GM19035 (cell line): ENCODE measurements at regions not wholly inside any gene's neighbourhood (a gene's known extent, or its start where the extent isn't known, plus 50 kb on each side); places are given as distances from the start of the nearest gene placed in this dataset.

Source experiments
- ATAC-seq: cut with Tn5 transposase; IDR thresholded peaks from one replicate; pipeline ENCODE4 v1.9.1; 2021; ENCODE audit not compliant: unreplicated experiment

DNA sequence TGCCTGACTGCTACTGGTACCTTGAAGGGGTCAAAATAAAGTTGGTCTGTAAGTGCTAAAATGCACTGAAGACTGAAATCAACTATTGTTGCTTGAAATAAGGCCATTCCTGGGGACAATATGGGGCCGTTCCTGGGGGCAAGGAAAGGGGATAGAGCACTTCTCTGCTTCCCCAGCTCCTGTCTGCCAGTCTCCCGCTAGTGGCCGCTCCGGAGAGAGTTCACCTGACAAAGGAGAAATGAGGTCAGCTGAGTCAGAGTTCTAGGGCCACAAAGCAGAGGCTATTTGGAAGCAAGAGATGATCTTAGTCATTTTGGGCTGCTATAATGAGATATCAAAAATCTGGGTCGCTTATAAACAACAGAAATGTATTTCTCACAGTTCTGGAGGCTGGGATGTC, 345.9 kb downstream of the TSN start:
- no peak for ATAC-seq

DNA sequence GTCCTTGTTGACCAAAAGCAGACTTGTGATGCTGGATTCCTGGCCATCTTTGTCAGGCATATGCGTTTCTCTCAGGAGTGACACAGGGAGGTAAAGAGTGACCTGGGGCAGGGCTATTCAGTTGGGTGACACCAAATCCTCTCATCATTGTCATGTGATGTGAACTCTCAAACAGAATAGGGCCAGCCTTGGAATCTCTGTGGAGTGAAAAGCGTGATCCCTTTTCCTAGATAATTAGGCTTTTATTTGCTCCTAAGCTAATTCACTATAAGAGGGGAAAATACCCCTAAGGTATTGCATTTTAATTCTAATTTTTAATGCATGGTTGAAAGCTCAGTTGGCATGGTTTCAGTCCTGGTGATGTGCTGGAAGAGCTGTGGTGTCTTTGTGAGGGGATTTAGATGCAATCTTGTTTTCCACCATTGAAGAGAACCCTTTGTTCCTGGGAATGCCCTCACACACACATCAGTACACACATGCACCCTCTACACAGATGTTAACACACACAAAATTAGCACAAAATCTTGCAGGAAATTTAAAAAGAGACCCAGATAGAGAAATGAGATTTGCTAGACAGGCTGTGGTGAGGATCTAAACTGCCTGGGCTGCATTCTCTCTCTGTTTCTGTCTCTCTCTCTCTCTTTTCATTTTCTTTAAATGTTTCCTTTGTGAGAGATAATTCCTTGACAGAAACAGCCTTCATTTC, 349.9 kb downstream of the TSN start:
- ATAC-seq: no peak

DNA sequence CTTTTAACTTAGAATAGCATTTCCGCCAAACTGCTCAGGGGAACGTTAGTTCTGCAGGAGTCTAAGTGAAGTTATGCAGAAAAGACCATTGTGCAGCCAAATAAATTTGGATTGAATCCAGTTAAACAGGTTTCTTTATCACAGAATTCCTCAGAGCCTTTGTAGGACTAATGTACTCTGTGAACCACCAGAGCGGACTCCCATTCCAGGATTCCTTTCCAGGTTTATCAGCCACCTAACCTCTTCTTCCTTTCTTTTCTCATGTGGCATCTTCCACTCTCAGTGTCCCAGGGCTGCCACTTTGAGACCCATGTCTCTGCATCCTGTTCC, 350.4 kb downstream of the TSN start:
- no peak for ATAC-seq

DNA sequence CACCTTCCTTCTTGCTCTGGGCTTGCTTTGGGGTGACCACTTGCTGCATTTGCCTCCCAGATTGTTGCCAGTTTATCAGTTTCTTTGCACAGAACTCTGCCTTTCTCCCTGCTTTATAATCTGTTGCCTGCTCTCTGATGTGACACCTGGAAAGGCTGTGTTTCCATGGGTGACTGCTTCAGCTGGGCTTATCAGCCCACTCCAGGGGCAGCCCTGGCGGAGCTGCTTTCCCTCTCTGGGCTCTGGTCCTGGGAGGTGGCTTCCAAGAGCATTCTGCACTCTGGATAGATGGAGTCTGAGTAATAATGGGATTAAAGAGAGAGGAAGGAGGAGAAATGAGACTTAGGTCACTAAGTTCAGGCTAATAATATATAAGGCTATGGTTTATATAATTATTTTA, 352.7 kb downstream of the TSN start:
- ATAC-seq: no peak

DNA sequence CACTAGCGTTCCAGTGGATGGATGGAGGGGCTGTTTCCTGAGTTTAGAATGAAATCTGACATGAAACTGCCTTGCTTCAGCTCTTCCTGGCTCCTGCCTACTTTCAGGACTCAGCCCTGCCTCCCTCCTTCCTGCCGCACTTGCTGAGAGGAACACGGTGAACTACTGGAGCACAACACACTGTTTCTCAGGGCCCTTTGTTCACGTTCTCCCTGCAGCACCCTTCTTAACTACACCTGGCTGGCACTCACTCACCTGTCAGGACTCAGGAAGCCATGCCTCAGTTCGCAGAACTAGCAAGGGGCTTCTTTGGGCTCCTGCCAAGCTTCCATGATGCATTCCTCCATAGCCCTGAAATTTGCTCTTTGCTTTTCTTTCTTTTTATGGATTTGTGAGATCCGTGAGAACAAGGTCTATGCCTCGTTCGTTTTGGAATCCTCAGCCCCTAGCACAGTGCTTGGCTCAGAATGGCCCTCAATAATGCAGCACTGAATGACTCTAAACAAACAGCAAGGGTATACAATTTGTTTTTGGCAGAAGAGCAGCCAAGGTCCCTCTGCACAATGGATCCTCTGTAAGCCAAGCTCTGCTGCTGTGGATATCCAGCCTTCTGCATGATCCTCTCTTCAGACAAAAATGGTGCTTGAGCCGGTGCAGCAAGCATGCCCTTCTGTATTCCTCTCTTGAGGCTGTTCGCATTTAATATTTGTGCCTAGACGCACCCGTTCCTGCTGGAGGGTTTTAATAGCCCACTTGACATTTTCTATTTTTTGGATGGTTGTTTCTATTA, 357.0 kb downstream of the TSN start:
- ATAC-seq: no peak

DNA sequence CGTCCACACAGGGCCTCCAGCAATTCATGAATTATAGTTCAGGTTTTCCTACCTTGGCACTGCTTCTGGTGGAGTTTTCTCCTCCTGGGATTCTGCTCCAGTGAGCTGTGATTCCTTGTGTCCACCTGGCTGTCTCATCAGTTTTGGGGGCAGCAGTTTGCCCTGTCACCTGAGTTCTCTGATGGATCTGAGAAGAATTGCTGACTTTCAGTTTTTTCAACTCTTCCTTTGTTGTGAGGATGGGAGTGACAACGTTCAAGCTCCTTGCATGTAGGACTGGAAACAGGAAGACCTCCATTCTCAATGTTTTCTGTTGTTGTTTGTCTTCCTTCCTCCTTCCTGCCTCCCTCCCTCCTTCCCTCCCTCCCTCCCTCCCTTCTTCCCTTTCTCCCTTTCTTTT, 359.0 kb downstream of the TSN start:
- ATAC-seq: no peak

DNA sequence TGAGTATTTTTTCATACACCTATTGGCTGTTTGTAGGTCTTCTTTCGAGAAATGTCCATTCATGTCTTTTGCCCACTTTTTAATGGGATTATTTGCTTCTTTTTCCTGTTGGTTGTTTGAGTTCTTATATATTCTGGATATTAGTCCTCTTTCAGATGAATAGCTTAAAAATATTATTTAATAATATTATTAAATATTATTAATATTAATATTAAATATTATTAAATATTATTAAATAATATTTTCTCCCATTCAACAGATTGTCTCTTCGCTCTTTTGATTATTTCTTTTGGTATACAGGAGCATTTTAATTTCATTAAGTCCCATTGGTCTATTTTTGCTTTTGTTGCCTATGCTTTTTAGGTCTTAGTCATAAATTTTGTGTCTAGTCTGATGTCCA, 361.9 kb downstream of the TSN start:
- ATAC-seq: no peak

DNA sequence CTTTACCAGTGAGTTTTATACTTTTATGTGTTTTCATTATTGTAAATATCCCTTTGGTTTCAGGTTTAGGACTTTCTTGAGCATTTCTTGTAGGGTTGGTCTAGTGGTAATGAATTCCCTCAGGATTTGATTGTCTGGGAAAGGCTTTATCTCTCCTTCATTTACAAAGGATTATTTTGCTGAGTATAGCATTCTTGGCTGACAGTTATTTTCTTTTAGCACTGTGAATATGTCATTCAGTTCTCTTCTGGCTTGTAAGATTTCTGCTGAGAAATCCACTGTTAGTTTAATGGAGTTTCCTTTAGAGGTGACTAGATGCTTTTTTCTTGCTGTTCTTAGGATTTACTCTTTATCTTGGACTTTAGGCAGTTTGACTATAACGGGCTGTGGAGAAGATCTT, 373.9 kb downstream of the TSN start:
- no peak for ATAC-seq

DNA sequence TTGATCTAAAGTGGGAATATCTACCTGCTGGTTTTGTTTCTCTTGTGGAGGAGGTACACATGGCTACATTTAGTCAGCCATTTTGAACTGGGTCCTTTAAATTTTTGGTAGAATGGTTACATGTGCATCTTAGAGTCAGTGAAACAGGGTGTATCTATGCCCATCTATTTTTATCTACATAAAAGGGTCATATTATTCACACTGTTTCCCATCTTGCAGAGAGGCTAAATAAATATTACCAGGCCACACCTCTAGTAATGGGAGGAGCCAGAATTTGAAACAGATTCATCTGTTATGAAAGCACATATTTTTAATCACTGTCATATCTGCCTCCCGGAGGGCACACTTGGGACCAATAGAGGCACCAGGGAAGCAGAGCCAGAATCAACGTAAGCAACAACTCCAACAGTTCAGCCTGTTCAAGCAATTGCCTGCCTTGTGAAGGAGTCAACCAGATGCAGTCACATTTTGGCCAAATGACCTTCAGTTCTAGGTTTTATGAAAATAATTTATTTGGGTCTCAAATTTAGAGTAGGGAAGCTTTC, 376.8 kb downstream of the TSN start:
- no peak for ATAC-seq

DNA sequence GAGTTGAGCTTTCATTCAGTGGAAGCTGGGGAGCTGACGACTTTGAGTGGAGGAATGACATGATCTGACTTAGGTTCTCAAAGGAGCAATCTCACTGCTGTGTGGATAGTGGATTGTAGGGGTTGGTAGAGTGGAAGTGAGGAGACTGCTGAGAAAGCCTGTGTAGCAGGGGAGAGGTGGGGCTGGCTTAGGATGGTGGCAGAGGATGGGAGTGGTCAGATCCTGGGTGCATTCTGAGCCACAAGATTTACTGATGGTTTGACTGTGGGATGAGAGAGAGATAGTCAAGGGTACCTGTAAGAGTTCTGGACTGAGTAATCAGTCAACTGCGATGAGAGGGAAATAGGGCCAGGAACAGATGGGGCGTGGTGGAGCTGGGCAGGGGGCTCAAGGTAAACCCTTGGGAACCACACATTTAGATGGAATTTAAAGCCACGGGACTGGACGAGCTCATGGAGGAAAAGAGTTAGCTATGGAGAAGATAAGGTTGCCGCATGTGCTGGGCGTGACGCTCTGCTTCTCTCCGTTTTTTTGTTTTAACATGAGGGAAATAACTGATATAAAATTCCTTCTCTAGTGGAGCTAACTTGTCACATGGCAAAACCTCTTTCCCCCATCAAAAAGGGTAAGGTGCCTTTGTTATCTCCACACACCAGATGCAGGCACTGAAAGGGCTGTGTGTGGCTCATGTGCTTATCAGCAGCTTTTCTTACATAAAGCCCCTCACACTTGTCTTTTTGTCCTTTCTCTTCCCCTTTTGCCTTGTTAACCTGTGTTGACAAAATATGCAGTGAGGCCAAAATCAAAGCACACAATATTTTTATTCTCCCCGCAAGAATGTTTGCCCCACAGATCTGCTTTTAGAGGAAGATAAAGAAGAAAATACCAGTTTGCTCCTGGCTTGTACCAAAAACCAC, 379.8 kb downstream of the TSN start:
- ATAC-seq: no peak

DNA sequence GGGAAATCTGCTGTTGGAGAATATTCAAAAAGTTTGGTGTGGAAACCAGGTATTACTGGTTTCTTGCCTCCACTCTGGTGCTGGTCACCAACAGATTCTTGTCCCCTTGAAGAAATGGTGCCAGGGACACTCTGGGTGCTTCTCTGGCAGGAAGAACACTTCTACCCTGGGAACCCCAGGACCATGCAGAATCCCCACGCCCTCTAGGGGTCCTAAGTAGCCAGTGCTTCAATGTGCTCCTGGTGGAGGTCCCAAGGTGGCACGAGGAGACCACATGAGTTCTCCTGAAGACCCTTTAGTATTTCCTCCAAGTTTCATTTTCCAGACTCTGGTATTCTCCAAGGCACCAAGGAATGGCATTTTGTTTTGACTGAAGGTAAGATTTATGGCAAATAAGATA, 380.6 kb downstream of the TSN start:
- ATAC-seq: no peak

DNA sequence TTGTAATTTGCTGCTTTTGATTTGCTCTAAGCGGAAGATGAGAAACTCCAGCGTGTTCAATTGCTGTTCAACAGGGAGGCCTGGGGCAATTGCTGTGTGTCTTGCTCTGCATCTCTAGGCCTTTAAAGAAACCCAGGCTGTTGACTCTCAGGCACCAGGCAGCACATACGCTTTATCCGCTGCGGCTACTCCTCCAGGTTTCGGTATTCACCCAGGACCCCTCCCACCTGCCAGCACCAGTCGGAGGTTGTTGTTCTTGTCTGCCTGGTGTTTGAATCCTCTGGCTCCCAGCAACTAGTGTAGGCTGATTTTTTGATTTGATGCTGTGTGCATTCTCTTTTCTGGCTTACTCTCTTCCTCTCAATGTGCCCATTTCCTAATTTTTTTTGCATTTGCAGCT, 383.1 kb downstream of the TSN start:
- ATAC-seq: no peak

DNA sequence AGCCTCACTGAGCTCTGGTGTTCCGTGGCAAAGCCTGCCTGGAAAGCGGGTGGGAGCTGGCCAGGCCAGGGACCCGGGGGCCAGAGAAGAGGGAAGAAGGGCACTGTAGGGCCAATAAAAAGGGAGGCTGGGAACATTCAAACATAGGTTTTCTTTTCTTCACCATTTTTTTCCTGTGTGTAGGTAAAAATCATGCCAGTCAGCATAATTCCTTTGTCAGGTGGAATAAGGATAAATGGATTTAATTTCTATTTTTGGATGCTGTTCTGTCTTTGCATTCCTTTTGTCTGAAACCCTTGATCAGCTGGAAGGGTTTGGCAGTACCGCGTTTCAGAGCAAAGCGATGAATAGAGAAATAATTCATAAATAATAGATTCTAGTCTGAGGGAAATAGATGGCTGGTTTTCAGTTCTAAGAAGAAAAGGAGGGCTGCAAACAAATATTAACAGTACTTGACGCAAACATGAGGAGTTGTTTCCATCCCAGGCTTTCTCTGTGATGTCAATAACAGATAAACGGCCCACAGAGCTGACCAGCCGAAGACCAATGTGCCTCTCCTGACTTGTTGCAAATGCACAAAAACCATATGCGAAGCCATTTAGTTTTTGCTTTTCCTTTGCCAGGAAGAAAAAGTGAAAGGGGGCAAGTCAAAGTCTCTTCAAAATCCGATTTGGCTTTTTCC, 384.4 kb downstream of the TSN start:
- ATAC-seq: no peak

DNA sequence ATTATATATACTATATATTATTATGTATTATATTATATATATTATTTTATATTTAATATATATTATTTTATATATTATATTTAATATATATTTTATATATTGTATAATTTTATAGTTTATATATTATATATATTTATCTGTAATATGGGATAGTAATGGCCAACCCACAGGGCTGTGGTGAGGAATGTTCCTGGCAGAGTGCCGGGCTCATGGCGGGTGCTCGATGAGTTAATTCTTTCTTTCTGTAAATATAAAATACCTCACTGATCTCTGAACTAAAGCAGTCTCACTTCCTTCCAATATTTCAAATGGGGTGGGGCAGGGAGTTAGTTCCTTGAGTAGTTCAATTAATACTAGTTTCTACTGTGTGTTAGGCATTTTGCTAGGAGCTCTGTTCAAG, 389.4 kb downstream of the TSN start:
- no peak for ATAC-seq

DNA sequence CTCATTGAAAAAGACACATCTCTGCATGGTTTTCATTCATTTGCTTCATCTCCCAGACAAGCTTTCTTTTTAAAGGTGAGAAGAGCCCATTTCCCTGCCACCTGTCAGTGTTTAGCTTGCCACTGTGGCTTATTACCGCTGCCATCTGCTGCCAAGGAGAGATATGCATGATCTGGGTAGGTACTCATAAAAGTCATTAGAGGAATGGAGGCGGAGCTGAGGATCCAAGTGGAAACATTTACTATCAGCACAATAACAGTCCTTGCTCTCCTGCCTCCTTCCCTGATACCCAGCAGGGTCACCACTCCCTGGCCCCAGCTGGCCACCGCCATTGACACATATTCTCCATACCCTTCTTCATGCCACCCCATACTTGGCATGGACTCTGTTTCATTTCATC, 390.4 kb downstream of the TSN start:
- ATAC-seq: no peak

DNA sequence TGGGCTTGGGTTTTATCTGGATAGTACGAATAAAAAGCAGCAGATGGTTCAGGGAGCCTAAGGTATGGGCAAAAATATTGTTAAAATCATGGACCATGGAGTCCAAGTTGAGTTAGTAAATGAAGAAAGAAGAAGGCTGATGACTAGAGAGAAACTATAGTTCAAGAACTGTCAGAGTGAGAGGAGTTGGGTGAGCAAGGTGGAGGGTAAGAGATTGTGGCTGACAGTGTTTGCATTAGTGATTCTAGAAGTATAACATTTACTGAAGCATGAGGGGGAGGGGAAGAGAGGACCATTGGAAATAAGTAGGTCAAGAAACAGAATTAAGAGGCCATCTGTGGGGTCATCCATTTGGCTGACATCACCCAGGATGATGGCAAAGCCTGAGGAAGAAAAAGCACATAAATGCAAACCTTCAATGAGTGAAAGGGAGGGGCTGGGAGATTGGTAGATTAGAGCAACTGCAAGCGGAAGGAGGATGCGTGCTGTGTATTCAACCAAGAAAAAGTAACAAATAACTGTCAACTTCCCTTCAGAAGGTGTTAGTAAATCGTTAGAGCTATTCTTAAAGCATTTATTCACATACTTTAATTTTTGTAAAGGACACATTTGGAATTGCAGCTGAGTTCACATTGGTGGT, 392.8 kb downstream of the TSN start:
- no peak for ATAC-seq

DNA sequence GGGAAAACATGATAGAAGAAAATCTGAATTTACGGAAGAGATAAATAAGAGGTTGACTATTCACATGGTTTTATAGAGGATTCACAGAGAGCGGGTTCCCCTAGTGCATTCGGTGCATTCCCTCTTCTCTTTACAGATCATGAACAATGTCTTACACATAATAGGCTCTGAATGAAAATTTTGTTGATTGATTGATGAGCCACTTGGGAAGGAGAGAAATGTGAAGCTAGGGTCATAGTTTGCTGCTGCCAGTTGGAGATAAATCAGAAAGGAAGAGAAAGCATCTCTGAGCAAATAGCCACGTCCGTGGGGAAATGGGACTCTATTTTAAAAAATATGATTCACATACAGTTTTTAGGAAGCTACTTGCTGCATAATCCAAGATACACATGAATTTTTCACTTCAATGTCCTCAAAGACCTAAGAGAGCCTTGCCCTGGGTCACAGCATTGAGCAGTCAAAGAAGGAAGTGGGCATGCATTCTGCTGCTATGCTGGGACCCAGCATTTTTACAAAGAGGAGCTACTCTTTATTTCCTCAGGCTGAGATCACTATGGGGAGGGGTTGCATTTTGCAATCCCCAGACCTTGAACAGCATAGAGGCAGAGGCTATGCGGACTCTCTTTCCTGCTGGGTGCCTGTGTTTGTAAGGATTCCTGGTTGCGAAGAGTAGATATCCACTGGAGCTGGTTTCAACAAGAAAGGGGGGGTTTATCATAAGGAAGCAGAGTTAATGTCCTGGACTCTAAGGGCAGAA, 395.3 kb downstream of the TSN start:
- ATAC-seq: no peak

DNA sequence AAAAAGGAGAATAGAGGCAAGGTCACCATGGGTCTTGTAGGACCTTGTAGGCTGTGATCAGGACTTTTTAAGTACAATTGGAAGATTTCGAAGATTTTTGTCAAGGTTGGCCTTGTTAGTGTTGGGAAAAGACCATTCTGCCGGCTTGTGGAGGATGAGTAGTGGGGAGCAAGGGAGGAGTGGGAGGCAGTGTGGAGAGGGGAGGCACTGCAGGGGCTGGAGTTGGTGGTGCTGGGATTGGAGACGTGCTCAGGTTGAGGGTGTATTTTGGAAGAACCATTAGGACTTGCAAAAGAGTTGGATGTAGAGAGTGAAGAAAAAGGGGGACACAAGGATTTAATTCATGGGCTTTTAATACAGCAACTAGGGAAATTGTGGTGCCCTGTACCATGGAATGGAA, 397.1 kb downstream of the TSN start:
- ATAC-seq: no peak

DNA sequence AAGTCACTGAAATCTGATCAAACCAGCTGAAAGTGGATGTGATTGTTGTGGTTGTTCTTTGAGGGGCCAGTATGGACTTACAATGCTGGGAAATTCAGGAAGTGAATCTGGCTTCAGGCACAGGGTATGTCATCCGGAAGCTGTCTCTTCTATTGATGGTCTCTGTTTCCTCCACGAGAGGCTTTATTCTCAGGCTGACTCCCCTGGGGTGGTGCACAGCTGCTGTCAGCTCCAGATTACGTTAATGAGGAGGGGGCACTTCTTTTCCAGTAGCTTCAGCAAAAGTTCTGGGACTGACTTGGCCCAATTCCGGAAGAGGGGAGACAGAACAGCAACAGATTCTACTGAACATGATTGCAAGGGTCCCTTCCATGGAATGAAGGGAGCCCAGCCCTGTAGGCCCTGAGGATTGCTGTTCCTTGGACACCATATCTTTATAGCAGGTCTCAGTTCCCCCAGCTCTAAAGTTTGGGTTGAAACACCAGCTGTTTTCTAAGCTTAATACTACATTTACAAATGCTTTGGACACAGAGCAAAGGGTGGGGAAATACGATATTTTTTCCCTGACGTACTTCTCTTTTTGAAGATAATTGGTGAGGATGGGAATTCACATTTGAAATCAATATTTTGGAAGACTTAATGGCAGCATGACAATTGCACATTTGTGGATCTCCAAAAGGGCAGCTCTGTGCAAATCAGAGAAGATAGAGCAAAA, 400.9 kb downstream of the TSN start:
- ATAC-seq: no peak
